IMR-90 (cell line): ENCODE measurements at regions not wholly inside any gene's neighbourhood (a gene's known extent, or its start where the extent isn't known, plus 50 kb on each side); places are given as distances from the start of the nearest gene placed in this dataset.
"Not testable (repeated sequence)": the region's sequence is repeated elsewhere in the genome, so short reads cannot be mapped to it uniquely, and the experiment has no call there.

Experiments
- ATAC-seq: fragments of 200-7000 bp; cut with Tn5 transposase; 2 replicates; pipeline ENCODE4 v1.9.1; 2020; ENCODE audit warnings: low read depth, mild to moderate bottlenecking, moderate library complexity
- BruUV-seq: library from RNA; stranded (reverse); fragments of 400-500 nt; replicated peaks from 2 replicates; lab custom pipeline; 2021; lab: Mats Ljungman, UMichigan
- CTCF ChIA-PET: fragments of 300-600 bp; formaldehyde crosslinking; extraction: SDS; loops from one replicate; lab custom pipeline; 2021; ENCODE audit warnings: antibody characterized with exemption; lab: Yijun Ruan, JAX
- POLR2A ChIA-PET: fragments of 300-600 bp; sonication (Branson Sonifier 250); formaldehyde crosslinking; loops from one replicate; lab custom pipeline; 2022; ENCODE audit warnings: antibody characterized with exemption; ENCODE audit not compliant: unreplicated experiment; lab: Charles Lee
- DNase-seq: peaks from one replicate; pipeline ENCODE4 v3.0.0; 2013
- H2AFZ ChIP-seq: replicated peaks from 2 replicates; pipeline ENCODE3; 2013; ENCODE audit warnings: low read length, mild to moderate bottlenecking; ENCODE audit not compliant: poor library complexity
- H2AK5ac ChIP-seq: 2 replicates; pipeline ENCODE4 v1.6.1; 2013; ENCODE audit warnings: low read depth, low read length, inconsistent platforms
- H2AK9ac ChIP-seq: replicated peaks from 2 replicates; pipeline ENCODE3; 2013; ENCODE audit warnings: mild to moderate bottlenecking, low read depth, low read length, moderate library complexity; ENCODE audit not compliant: poor library complexity
- H2BK120ac ChIP-seq: 2 replicates; pipeline ENCODE4 v1.6.1; 2013; ENCODE audit warnings: low read depth, low read length, inconsistent platforms
- H2BK15ac ChIP-seq: 3 replicates; pipeline ENCODE4 v1.6.1; 2013; ENCODE audit warnings: low read depth, low read length, inconsistent platforms
- H2BK20ac ChIP-seq: 2 replicates; pipeline ENCODE4 v1.6.1; 2013; ENCODE audit warnings: low read depth, mild to moderate bottlenecking, inconsistent platforms, low read length, moderate library complexity
- H2BK5ac ChIP-seq: 2 replicates; pipeline ENCODE4 v1.6.1; 2013; ENCODE audit warnings: mild to moderate bottlenecking, low read depth, low read length, inconsistent platforms; ENCODE audit not compliant: poor library complexity, severe bottlenecking
- H3K14ac ChIP-seq: replicated peaks from 2 replicates; pipeline ENCODE4 v1.6.1; 2013; ENCODE audit warnings: low read depth, low read length, inconsistent platforms
- H3K18ac ChIP-seq: 2 replicates; pipeline ENCODE4 v1.6.1; 2013; ENCODE audit warnings: low read depth, low read length, control low read depth
- H3K23ac ChIP-seq: 2 replicates; pipeline ENCODE4 v1.6.1; 2013; ENCODE audit warnings: low read depth, low read length, inconsistent platforms
- H3K27ac ChIP-seq: 2 replicates; pipeline ENCODE4 v1.5.1; 2013; ENCODE audit warnings: mild to moderate bottlenecking, control low read depth, low read length; ENCODE audit not compliant: insufficient read depth
- H3K27me3 ChIP-seq: 2 replicates; pipeline ENCODE4 v1.6.1; 2013; ENCODE audit warnings: low read length; ENCODE audit not compliant: control insufficient read depth, insufficient read depth
- H3K36me3 ChIP-seq: 2 replicates; pipeline ENCODE4 v1.6.1; 2013; ENCODE audit warnings: low read length, mixed read lengths; ENCODE audit not compliant: control insufficient read depth, insufficient read depth
- H3K4ac ChIP-seq: 2 replicates; pipeline ENCODE4 v1.6.1; 2013; ENCODE audit warnings: low read depth, low read length, inconsistent platforms
- H3K4me1 ChIP-seq: 2 replicates; pipeline ENCODE4 v1.6.1; 2013; ENCODE audit warnings: low read length, mixed read lengths; ENCODE audit not compliant: control insufficient read depth, insufficient read depth
- H3K4me2 ChIP-seq: 2 replicates; pipeline ENCODE4 v1.6.1; 2013; ENCODE audit warnings: low read depth, mild to moderate bottlenecking, control low read depth, low read length, moderate library complexity
- H3K4me3 ChIP-seq: 2 replicates; pipeline ENCODE4 v1.5.1; 2013; ENCODE audit warnings: low read depth, mild to moderate bottlenecking, control low read depth, low read length, moderate library complexity; ENCODE audit not compliant: insufficient read depth
- H3K56ac ChIP-seq: 2 replicates; pipeline ENCODE4 v1.6.1; 2013; ENCODE audit warnings: low read length, inconsistent platforms; ENCODE audit not compliant: insufficient read depth; ENCODE audit errors: extremely low read depth
- H3K79me1 ChIP-seq, 2 experiments: 2 replicates each; pipeline ENCODE4 v1.6.1; 2013; ENCODE audit warnings: low read length in 2 of 2, inconsistent platforms in 1 of 2, low read depth in 1 of 2
- H3K9ac ChIP-seq: 2 replicates; pipeline ENCODE4 v1.6.1; 2013; ENCODE audit warnings: low read depth, low read length, control low read depth
- H3K9me1 ChIP-seq: 2 replicates; pipeline ENCODE4 v1.6.1; 2013; ENCODE audit warnings: low read length, inconsistent platforms; ENCODE audit not compliant: insufficient read depth
- H3K9me3 ChIP-seq: 2 replicates; pipeline ENCODE4 v1.6.1; 2013; ENCODE audit warnings: low read length; ENCODE audit not compliant: control insufficient read depth, insufficient read depth
- H4K20me1 ChIP-seq: 2 replicates; pipeline ENCODE4 v1.6.1; 2013; ENCODE audit warnings: low read length, inconsistent platforms; ENCODE audit not compliant: insufficient read depth
- H4K5ac ChIP-seq: 2 replicates; pipeline ENCODE4 v1.6.1; 2013; ENCODE audit warnings: mild to moderate bottlenecking, low read depth, low read length, control low read depth
- H4K8ac ChIP-seq, 2 experiments: 2 replicates each; pipeline ENCODE4 v1.6.1; 2013; ENCODE audit warnings: low read depth in 2 of 2, low read length in 2 of 2, control low read depth in 1 of 2, inconsistent platforms in 1 of 2
- H4K91ac ChIP-seq: 2 replicates; pipeline ENCODE4 v1.6.1; 2013; ENCODE audit warnings: low read depth, low read length, inconsistent platforms; ENCODE audit not compliant: insufficient read depth
- MAFK ChIP-seq: IDR thresholded peaks from 2 replicates; pipeline ENCODE4 v1.6.1; 2012; ENCODE audit warnings: low read depth, low read length, improper control_type of control experiment
- USF2 ChIP-seq: fragments of 150-350 bp; IDR thresholded peaks from 2 replicates; pipeline ENCODE4 v1.6.1; 2017; ENCODE audit warnings: mild to moderate bottlenecking, antibody characterized with exemption, low read length, low read depth
- WGBS, 2 experiments: methylation state at CpG; one replicate each; pipeline versions ENCODE4 v1.1.5 to v1.1.7; 2013; ENCODE audit warnings: missing lambda C conversion rate in 2 of 2; ENCODE audit not compliant: insufficient read length in 1 of 2; ENCODE audit errors: extremely low coverage in 2 of 2; 5-methylcytosine and 5-hydroxymethylcytosine counted together
- dilution Hi-C: fragments of 300-500 bp; cut with HindIII; formaldehyde crosslinking; loops from one replicate; pipeline ENCODE4 v1.14.3; 2018; ENCODE audit warnings: low sequenced_read_pairs; ENCODE audit not compliant: unreplicated experiment
- in situ Hi-C: fragments of 300-500 bp; cut with MboI; formaldehyde crosslinking; loops from 3 replicates; pipeline ENCODE4 v1.14.3; 2019; ENCODE audit warnings: low sequenced_read_pairs, inconsistent platforms, mixed read lengths
- intact Hi-C: fragments of 100-400 bp; cut with micrococcal nuclease; formaldehyde crosslinking; loops from 2 replicates; pipeline ENCODE4 v1.10.0; 2022

GRCh38 chr4:17232566-17233253 is 279.2 kb downstream of the QDPR start:
- no TSS peak for BruUV-seq
- H3K4ac ChIP-seq, result peak overlapping the region; percentile 75
- POLR2A ChIA-PET, result no interaction called here
- intact Hi-C loops, result loop anchor here (5.0 kb wide), 1 partner anchor 335 kb away; the partner anchor contains the start of gene LDB2
- no peak overlapping the region for H2AK9ac ChIP-seq
- no peaks in the 10 kb centered on the region for H3K79me1 ChIP-seq
- no peaks in the 10 kb centered on the region for H3K9me3 ChIP-seq
- peak overlapping the region; percentile 19; the same call in 1 of the 2 replicates for H3K4me2 ChIP-seq
- no peak overlapping the region for H3K56ac ChIP-seq
- peak overlapping the region in 1 of 2 experiments; percentile 70; a peak in 2 of 4 replicates for H4K8ac ChIP-seq
- no CpG with 5 or more reads among the region's 3 CpGs for WGBS, 2 experiments
- no peak overlapping the region for H2BK5ac ChIP-seq
- 0 out of 2 replicates have a peak, but pooled peaks have one; percentile 3 for TF ChIP-seq MAFK
- no peak for TF ChIP-seq USF2
- no peak overlapping the region for H3K27ac ChIP-seq
- no peak overlapping the region for H3K23ac ChIP-seq
- ATAC-seq (peak; percentile 90), DNase-seq (peak; percentile 84)
- peak overlapping the region; percentile 86 for H2BK120ac ChIP-seq
- no peak overlapping the region; the same call in 1 of the 2 replicates for H3K14ac ChIP-seq
- H3K4me1 ChIP-seq, result peaks cover 10% of the 10 kb centered on the region
- CTCF ChIA-PET, result interaction anchor here (0.5 kb wide), 1 partner anchor 86 kb away, joined by 3 read pairs; no protein-coding TSS in a partner anchor
- peak overlapping the region; percentile 76 for H2BK20ac ChIP-seq
- no peaks in the 10 kb centered on the region for H3K36me3 ChIP-seq
- no peak overlapping the region for H3K4me3 ChIP-seq
- in situ Hi-C loops, result no loop called here
- H4K20me1 ChIP-seq, result no peaks in the 10 kb centered on the region
- H3K9ac ChIP-seq, result no peak overlapping the region
- H4K91ac ChIP-seq, result peak overlapping the region; percentile 60
- H2BK15ac ChIP-seq, result peak overlapping the region; percentile 29; the same call in 2 of the 3 replicates
- H3K27me3 ChIP-seq, result no peaks in the 10 kb centered on the region
- H4K5ac ChIP-seq, result peak overlapping the region; percentile 45
- peaks cover 4% of the 10 kb centered on the region; the same call in 1 of the 2 replicates for H3K9me1 ChIP-seq
- H3K18ac ChIP-seq, result peak overlapping the region; percentile 33
- H2AFZ ChIP-seq, result peak overlapping the region; percentile 82
- H2AK5ac ChIP-seq, result no peak overlapping the region
- dilution Hi-C loops, result no loop called here

- H2AK9ac ChIP-seq, H3K56ac ChIP-seq, H4K8ac ChIP-seq, H3K4me2 ChIP-seq, H3K4me1 ChIP-seq, dilution Hi-C loops, H2BK5ac ChIP-seq, H3K4me3 ChIP-seq, DNase-seq, BruUV-seq, H3K36me3 ChIP-seq, H4K5ac ChIP-seq, H3K23ac ChIP-seq, H3K79me1 ChIP-seq, in situ Hi-C loops, H4K20me1 ChIP-seq, H3K9ac ChIP-seq, ATAC-seq, POLR2A ChIA-PET, CTCF ChIA-PET, H4K91ac ChIP-seq, H3K27me3 ChIP-seq, H3K9me3 ChIP-seq, H2AFZ ChIP-seq, H3K27ac ChIP-seq, H3K18ac ChIP-seq, H3K9me1 ChIP-seq: not testable (repeated sequence)
- Histone ChIP-seq H2BK20ac (peak overlapping the region; percentile 49; the same call in 1 of the 2 replicates), H3K4ac (peak overlapping the region; percentile 1), H2BK15ac (peak overlapping the region; percentile 47; the same call in 1 of the 3 replicates), H2AK5ac (0 out of 2 replicates have a peak overlapping the region, but pooled peaks have one; percentile 20), H3K14ac (peak overlapping the region; percentile 19; the same call in 1 of the 2 replicates), H2BK120ac (peak overlapping the region; percentile 45)
- 82% methylated on average over 5 of the region's 9 CpGs; no CpG with 5 or more reads in 1 of the 2 experiments for WGBS, 2 experiments
- intact Hi-C loops, result loop anchor here (5.0 kb wide), 1 partner anchor 335 kb away; the partner anchor contains the start of gene LDB2
Measured at GRCh38 chr4:17231880-17232475, 279.9 kb downstream of the QDPR start.
